ENCODE measurements at regions not wholly inside any gene's neighbourhood (a gene's known extent, or its start where the extent isn't known, plus 50 kb on each side); places are given as distances from the start of the nearest gene placed in this dataset.

DNA sequence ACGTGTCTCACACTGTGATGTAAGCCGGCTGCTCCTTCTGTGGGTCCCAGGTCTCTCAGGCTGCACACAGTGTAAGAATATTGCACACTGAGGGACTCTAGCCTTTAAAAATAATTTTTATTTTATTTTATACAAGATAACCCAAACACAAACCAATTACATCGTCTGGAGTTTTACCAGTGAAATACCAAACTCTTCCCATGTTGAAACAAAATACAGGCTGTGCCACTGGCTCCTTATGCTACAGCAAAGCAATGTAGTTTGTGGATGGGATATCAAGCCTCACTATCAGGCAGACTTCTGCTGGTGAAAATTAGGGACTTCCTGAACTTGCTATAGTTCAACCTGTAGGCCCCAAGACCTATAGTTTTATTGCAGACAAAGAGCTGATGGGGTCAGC, 311.3 kb upstream of the SLCO3A1 start:
- WGBS = 90% methylated on average over 3 of the region's 3 CpGs
- Histone ChIP-seq H3K36me3 (ENCODE audit: control insufficient read depth in 4 of 4, insufficient read depth in 3 of 4, low read depth in 1 of 4, low read length in 3 of 4) (no peaks in the 10 kb centered on the region), H3K9ac (ENCODE audit: low read depth in 1 of 2, low read length in 2 of 2) (no peak overlapping the region), H3K27ac (ENCODE audit: low read depth in 1 of 2, low read length in 2 of 2) (no peak overlapping the region), H3K4me3 (ENCODE audit: low read depth in 1 of 3, low read length in 3 of 3) (no peak overlapping the region), H3K27me3 (ENCODE audit: control insufficient read depth in 4 of 4, insufficient read depth in 4 of 4, low read length in 3 of 4) (no peaks in the 10 kb centered on the region), H3K9me3 (ENCODE audit: control insufficient read depth in 4 of 4, low read length in 3 of 4) (no peaks in the 10 kb centered on the region), H3K4me1 (ENCODE audit: control insufficient read depth in 4 of 4, insufficient read depth in 4 of 4, low read length in 3 of 4) (peaks cover 2 to 14% (median 10%) of the 10 kb centered on the region in 4 donors)
- TF ChIP-seq RAD21 (IDR thresholded peaks at IDR 0.05) (no peak), FOXA2 (IDR thresholded peaks at IDR 0.05) (no peak), HNF4G (IDR thresholded peaks at IDR 0.05) (no peak), JUND (IDR thresholded peaks at IDR 0.05) (no peak), YY1 (IDR thresholded peaks at IDR 0.05) (no peak), GABPA (IDR thresholded peaks at IDR 0.05 in 1 of 2, conservative IDR thresholded peaks at IDR 0.05 in 1 of 2) (no peak)
- TF ChIP-seq, protein P1, sequence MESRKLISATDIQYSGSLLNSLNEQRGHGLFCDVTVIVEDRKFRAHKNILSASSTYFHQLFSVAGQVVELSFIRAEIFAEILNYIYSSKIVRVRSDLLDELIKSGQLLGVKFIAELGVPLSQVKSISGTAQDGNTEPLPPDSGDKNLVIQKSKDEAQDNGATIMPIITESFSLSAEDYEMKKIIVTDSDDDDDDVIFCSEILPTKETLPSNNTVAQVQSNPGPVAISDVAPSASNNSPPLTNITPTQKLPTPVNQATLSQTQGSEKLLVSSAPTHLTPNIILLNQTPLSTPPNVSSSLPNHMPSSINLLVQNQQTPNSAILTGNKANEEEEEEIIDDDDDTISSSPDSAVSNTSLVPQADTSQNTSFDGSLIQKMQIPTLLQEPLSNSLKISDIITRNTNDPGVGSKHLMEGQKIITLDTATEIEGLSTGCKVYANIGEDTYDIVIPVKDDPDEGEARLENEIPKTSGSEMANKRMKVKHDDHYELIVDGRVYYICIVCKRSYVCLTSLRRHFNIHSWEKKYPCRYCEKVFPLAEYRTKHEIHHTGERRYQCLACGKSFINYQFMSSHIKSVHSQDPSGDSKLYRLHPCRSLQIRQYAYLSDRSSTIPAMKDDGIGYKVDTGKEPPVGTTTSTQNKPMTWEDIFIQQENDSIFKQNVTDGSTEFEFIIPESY (IDR thresholded peaks at IDR 0.05) = no peak
- TF ChIP-seq, protein P2, sequence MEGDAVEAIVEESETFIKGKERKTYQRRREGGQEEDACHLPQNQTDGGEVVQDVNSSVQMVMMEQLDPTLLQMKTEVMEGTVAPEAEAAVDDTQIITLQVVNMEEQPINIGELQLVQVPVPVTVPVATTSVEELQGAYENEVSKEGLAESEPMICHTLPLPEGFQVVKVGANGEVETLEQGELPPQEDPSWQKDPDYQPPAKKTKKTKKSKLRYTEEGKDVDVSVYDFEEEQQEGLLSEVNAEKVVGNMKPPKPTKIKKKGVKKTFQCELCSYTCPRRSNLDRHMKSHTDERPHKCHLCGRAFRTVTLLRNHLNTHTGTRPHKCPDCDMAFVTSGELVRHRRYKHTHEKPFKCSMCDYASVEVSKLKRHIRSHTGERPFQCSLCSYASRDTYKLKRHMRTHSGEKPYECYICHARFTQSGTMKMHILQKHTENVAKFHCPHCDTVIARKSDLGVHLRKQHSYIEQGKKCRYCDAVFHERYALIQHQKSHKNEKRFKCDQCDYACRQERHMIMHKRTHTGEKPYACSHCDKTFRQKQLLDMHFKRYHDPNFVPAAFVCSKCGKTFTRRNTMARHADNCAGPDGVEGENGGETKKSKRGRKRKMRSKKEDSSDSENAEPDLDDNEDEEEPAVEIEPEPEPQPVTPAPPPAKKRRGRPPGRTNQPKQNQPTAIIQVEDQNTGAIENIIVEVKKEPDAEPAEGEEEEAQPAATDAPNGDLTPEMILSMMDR (IDR thresholded peaks at IDR 0.05; ENCODE audit: low read depth, low read length, missing input control) = no peak
- DNase-seq (ENCODE audit: low spot score) = no peak

DNA sequence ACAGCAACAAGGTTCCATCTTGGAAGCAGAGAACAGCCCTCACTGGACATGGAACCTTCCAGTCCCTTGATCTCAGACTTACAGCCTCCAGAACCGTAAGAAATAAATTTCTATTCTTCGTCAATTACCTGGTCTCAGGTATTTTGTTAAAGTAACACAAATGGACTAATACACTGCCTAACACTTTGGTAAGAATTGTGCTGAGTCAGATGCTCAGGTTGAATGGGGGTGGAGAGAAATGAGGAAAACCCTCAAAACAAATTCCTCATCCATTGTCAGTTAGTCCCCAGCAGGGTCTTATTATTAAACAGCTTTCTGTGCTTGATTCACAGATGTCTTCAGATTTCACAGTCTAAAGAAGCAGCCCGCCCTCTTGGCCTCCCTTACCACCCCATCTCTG, 306.2 kb upstream of the SLCO3A1 start:
- no peak for DNase-seq (ENCODE audit: low spot score)
- Histone ChIP-seq H3K9ac (ENCODE audit: low read depth in 1 of 2, low read length in 2 of 2) (no peak overlapping the region), H3K4me1 (ENCODE audit: control insufficient read depth in 4 of 4, insufficient read depth in 4 of 4, low read length in 3 of 4) (no peaks in the 10 kb centered on the region), H3K27me3 (ENCODE audit: control insufficient read depth in 4 of 4, insufficient read depth in 4 of 4, low read length in 3 of 4) (no peaks in the 10 kb centered on the region), H3K27ac (ENCODE audit: low read depth in 1 of 2, low read length in 2 of 2) (no peak overlapping the region), H3K4me3 (ENCODE audit: low read depth in 1 of 3, low read length in 3 of 3) (no peak overlapping the region), H3K9me3 (ENCODE audit: control insufficient read depth in 4 of 4, low read length in 3 of 4) (no peaks in the 10 kb centered on the region), H3K36me3 (ENCODE audit: control insufficient read depth in 4 of 4, insufficient read depth in 3 of 4, low read depth in 1 of 4, low read length in 3 of 4) (no peaks in the 10 kb centered on the region)
- no peak for TF ChIP-seq RAD21 (IDR thresholded peaks at IDR 0.05)
- TF ChIP-seq FOXA2 (IDR thresholded peaks at IDR 0.05) = no peak
- TF ChIP-seq FOXA1 (IDR thresholded peaks at IDR 0.05) = no peak
- TF ChIP-seq, protein P3, sequence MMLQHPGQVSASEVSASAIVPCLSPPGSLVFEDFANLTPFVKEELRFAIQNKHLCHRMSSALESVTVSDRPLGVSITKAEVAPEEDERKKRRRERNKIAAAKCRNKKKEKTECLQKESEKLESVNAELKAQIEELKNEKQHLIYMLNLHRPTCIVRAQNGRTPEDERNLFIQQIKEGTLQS (IDR thresholded peaks at IDR 0.05) = no peak
- TF ChIP-seq, protein P1 (IDR thresholded peaks at IDR 0.05) = no peak
- TF ChIP-seq, protein P4, sequence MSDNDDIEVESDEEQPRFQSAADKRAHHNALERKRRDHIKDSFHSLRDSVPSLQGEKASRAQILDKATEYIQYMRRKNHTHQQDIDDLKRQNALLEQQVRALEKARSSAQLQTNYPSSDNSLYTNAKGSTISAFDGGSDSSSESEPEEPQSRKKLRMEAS (IDR thresholded peaks at IDR 0.05) = no peak
- TF ChIP-seq, protein P5, sequence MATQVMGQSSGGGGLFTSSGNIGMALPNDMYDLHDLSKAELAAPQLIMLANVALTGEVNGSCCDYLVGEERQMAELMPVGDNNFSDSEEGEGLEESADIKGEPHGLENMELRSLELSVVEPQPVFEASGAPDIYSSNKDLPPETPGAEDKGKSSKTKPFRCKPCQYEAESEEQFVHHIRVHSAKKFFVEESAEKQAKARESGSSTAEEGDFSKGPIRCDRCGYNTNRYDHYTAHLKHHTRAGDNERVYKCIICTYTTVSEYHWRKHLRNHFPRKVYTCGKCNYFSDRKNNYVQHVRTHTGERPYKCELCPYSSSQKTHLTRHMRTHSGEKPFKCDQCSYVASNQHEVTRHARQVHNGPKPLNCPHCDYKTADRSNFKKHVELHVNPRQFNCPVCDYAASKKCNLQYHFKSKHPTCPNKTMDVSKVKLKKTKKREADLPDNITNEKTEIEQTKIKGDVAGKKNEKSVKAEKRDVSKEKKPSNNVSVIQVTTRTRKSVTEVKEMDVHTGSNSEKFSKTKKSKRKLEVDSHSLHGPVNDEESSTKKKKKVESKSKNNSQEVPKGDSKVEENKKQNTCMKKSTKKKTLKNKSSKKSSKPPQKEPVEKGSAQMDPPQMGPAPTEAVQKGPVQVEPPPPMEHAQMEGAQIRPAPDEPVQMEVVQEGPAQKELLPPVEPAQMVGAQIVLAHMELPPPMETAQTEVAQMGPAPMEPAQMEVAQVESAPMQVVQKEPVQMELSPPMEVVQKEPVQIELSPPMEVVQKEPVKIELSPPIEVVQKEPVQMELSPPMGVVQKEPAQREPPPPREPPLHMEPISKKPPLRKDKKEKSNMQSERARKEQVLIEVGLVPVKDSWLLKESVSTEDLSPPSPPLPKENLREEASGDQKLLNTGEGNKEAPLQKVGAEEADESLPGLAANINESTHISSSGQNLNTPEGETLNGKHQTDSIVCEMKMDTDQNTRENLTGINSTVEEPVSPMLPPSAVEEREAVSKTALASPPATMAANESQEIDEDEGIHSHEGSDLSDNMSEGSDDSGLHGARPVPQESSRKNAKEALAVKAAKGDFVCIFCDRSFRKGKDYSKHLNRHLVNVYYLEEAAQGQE (IDR thresholded peaks at IDR 0.05) = no peak
- no peak for TF ChIP-seq HNF4A (conservative IDR thresholded peaks at IDR 0.05)
- TF ChIP-seq NR2F2 (IDR thresholded peaks at IDR 0.05) = no peak
- TF ChIP-seq HNF4G (IDR thresholded peaks at IDR 0.05) = no peak
- TF ChIP-seq, protein P2 (IDR thresholded peaks at IDR 0.05; ENCODE audit: low read depth, low read length, missing input control) = no peak
- no peak for TF ChIP-seq GABPA (IDR thresholded peaks at IDR 0.05 in 1 of 2, conservative IDR thresholded peaks at IDR 0.05 in 1 of 2)
- no peak for TF ChIP-seq YY1 (IDR thresholded peaks at IDR 0.05)
- no peak for TF ChIP-seq TAF1 (conservative IDR thresholded peaks at IDR 0.05)
- 95% methylated on average over 3 of the region's 3 CpGs for WGBS
